Astrocyte of the spinal cord (primary cell): ENCODE measurements at regions not wholly inside any gene's neighbourhood (a gene's known extent, or its start where the extent isn't known, plus 50 kb on each side); places are given as distances from the start of the nearest gene placed in this dataset.

Source experiments
- DNase-seq: peaks from one replicate; pipeline ENCODE4 v3.0.0; 2011; ENCODE audit warnings: low read depth, low spot score
- H3K4me3 ChIP-seq: 2 replicates; pipeline ENCODE4 v1.5.1; 2011; ENCODE audit warnings: low read depth, mild to moderate bottlenecking, low read length, moderate library complexity
- in situ Hi-C: cut with HindIII; loops from 2 replicates; pipeline ENCODE4 v1.10.0; 2017; ENCODE audit warnings: low sequenced_read_pairs
- TF ChIP-seq, protein P1 (sequence below): IDR thresholded peaks from 2 replicates; pipeline ENCODE4 v1.5.1; 2012; ENCODE audit warnings: low read depth, mild to moderate bottlenecking, low read length, inconsistent platforms

DNA sequence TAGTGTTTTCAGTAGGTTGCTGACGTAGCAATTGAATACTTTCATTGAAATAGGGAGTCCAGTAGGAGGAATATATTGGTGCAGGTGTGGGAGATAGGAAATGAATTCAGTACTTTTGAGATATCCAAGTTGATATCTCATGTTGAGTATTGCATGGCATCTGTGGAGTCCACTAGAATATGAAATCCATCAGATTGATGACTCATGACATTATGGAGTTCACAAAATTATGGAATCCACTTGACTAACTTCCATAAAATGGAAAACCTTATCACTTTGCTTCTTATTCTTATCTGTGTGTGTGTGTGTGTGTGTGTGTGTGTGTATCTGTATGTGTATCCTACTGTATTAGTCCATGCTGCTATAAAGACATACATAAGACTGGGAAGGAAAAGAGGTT, 513.5 kb upstream of the ZEB2 start:
- in situ Hi-C loops, result no loop called here
- DNase-seq, result no peak
- TF ChIP-seq, protein P1, sequence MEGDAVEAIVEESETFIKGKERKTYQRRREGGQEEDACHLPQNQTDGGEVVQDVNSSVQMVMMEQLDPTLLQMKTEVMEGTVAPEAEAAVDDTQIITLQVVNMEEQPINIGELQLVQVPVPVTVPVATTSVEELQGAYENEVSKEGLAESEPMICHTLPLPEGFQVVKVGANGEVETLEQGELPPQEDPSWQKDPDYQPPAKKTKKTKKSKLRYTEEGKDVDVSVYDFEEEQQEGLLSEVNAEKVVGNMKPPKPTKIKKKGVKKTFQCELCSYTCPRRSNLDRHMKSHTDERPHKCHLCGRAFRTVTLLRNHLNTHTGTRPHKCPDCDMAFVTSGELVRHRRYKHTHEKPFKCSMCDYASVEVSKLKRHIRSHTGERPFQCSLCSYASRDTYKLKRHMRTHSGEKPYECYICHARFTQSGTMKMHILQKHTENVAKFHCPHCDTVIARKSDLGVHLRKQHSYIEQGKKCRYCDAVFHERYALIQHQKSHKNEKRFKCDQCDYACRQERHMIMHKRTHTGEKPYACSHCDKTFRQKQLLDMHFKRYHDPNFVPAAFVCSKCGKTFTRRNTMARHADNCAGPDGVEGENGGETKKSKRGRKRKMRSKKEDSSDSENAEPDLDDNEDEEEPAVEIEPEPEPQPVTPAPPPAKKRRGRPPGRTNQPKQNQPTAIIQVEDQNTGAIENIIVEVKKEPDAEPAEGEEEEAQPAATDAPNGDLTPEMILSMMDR, result no peak

DNA sequence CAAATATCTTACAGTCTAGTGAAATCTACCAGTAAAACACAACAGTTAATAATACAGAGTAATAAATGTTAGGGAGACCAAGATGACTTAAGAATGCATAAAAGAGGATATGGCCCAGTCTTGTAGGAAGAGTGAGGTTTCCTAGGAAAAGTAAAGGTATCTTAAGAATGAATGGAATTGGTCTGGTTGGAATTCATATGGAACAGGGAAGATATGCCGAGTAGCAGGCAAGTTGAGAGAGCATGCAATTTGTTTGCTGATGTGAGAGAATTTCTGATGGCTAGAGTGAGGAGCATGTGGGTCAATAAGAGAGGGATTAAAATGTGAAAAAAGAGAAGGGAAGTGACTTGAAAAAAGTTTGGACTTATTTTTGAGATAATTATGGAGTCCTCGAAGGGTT, 512.9 kb upstream of the ZEB2 start:
- no peak overlapping the region for H3K4me3 ChIP-seq
- no peak for DNase-seq
- TF ChIP-seq, protein P1, result no peak
- in situ Hi-C loops, result no loop called here

More for the DNA sequence above, 513.5 kb upstream of the ZEB2 start:
- H3K4me3 ChIP-seq, result no peak overlapping the region

DNA sequence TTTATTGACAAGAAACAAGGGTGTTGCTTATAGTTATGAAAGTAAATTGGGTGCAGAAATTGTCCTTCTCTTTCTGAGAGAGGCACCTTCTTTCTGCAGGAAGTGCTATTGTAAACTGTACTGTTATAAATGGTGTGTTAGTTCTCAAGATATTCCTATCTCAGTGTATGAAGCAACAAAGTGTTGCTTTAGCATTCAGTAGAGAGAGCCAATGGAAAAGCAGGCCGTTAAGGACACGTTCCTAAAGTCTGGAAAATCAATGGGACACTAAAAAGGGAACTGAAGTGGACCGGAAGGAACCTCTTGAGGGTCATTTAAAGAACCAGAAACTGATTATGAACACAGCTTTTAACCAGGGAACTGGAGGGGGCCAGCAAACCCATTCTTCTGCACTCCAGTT, 510.0 kb upstream of the ZEB2 start:
- H3K4me3 ChIP-seq, result no peak overlapping the region
- DNase-seq, result no peak
- in situ Hi-C loops, result no loop called here
- TF ChIP-seq, protein P1, result no peak

DNA sequence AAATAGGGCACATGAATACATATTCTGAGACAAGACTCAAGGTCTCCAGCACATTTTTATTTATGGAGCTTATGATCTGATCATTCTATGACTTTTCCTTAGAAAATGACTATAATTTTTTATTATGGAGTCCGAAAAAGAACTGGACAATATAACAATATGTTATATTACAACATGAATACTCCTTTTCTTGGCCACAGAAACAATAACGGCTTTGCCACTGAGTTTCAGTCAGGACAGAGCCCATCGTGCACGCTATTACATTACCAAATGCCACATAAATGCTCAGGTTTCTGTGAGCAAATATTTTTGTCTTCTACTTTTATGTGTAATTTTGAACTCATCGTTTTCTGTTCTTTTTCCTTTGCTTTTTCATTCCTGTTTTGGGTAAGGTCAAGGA, 509.2 kb upstream of the ZEB2 start:
- in situ Hi-C loops, result no loop called here
- TF ChIP-seq, protein P1, result no peak
- DNase-seq, result no peak
- H3K4me3 ChIP-seq, result no peak overlapping the region

DNA sequence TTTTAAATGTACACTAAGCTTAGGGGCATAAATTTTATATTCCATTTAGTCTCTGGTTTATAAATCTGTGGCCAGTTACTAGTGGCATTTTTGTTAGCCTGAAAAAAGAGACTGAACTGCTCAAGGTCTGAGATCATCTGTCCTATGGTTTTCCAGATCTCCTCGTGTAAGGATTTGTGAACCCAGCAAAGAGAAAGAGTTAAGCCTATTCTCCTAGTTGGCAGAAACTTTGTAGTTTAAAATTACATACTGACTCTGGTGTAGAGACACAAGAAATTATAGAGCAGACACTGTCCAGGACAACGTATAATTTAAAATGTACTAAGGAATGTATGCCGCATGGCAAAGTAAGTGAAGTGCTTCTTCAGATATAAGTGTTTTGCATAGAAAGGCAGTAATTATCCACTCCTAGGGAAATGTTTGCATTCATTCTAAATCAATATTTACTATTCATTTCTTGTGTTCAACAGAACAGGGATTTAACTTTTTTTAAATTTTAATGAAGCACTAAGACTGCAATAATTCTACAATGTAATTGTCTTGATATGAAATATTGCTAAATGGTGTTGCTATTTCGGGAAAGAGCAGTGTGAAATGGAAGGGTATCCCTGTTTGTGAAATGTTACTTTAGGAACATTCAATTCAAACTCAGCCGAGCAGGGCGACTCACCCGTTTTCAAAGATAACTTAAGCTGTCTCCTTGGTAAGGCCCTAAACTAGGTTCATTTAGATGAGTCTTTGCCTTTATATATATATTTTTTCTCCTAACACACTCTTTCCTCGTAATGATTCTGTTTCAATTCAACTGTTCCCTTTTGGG, 508.4 kb upstream of the ZEB2 start:
- TF ChIP-seq, protein P1, result no peak
- no peak for DNase-seq
- in situ Hi-C loops, result no loop called here
- no peak overlapping the region for H3K4me3 ChIP-seq

DNA sequence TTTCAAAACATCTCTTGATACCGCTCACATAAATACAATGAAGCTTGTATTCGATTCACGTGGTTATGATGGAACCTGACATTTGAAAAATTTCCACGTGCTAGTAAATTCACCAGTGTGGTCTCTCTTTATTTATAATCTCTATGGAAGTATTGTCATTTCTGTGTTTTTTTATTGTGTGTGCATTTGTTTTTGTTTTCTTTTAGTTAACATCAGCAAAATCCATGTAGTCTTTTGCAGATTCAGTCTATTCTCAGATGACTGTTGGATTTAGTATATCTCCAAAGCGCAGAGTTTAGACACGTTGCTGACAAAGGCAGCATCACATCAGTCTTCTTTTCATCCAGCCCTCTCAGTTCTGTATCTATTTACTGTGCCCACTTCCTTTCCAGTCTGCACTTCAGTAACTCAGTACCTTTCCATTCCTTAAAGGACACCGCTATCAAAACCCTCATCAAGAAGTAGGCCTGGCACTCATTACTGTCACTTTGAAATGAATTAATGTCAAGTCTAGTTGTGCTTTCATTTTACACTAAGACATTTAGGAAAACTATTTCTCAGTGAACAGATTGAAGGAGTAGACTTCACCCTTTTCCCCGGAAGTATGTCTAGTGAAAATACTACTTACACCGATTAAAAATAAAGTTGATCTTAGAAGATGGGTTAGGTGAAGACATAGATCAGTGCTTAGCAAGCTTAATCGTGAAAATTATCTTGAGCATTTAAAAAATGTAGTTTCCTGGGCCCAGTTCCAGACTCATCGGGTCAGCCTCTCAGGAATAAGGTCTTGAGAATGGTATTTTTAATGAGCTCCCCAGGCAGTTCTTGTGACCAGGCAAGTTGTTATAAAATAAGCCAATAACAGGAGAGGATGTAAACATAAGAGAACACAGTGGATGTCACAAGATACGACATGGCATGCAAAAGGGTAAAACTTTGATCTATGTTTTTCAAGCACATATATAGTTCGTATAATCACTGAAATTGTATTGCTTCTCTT, 506.8 kb upstream of the ZEB2 start:
- DNase-seq, result peak; percentile 44
- in situ Hi-C loops, result no loop called here
- H3K4me3 ChIP-seq, result no peak overlapping the region
- TF ChIP-seq, protein P1, result no peak
